Smooth muscle cell (in vitro differentiated cells): ENCODE measurements at regions not wholly inside any gene's neighbourhood (a gene's known extent, or its start where the extent isn't known, plus 50 kb on each side); places are given as distances from the start of the nearest gene placed in this dataset.
"Not testable (repeated sequence)": the region's sequence is repeated elsewhere in the genome, so short reads cannot be mapped to it uniquely, and the experiment has no call there.

Experiments used
- DNase-seq: peaks from one replicate; lab custom pipeline; 2025; ENCODE audit not compliant: unreplicated experiment; lab: John Stamatoyannopoulos, UW
- H2AFZ ChIP-seq: fragments of 200-600 bp; sonication (generic); 2 replicates; pipeline ENCODE4 v1.6.0; 2016; ENCODE audit warnings: antibody characterized with exemption, low read depth, mild to moderate bottlenecking
- H3F3A ChIP-seq: fragments of 200-600 bp; sonication (generic); 2 replicates; pipeline ENCODE4 v1.6.0; 2017; ENCODE audit warnings: antibody characterized with exemption, low read depth
- H3K27ac ChIP-seq: fragments of 200-600 bp; sonication (generic); 2 replicates; pipeline ENCODE4 v1.5.1; 2016; ENCODE audit warnings: low read depth, mild to moderate bottlenecking
- H3K27me3 ChIP-seq: fragments of 200-600 bp; sonication (generic); 2 replicates; pipeline ENCODE4 v1.6.1; 2016; ENCODE audit warnings: low read depth, mild to moderate bottlenecking
- H3K36me3 ChIP-seq: fragments of 200-600 bp; sonication (generic); 2 replicates; pipeline ENCODE4 v1.5.1; 2016; ENCODE audit warnings: low read depth
- H3K4me1 ChIP-seq: fragments of 200-600 bp; sonication (generic); 2 replicates; pipeline ENCODE4 v1.5.1; 2016; ENCODE audit warnings: low read depth
- H3K4me2 ChIP-seq: fragments of 200-600 bp; sonication (generic); 2 replicates; pipeline ENCODE4 v1.6.0; 2016; ENCODE audit warnings: mild to moderate bottlenecking
- H3K4me3 ChIP-seq: fragments of 200-600 bp; sonication (generic); 2 replicates; pipeline ENCODE4 v1.5.1; 2016; ENCODE audit warnings: mild to moderate bottlenecking
- H3K79me2 ChIP-seq: fragments of 200-600 bp; sonication (generic); 2 replicates; pipeline ENCODE4 v1.6.0; 2016; ENCODE audit warnings: low read depth, mild to moderate bottlenecking
- H3K9ac ChIP-seq: fragments of 200-600 bp; sonication (generic); 2 replicates; pipeline ENCODE4 v1.6.0; 2016; ENCODE audit warnings: low read depth
- H3K9me3 ChIP-seq: fragments of 200-600 bp; sonication (generic); replicated peaks from 2 replicates; pipeline ENCODE4 v1.5.1; 2016; ENCODE audit warnings: low read depth
- H4K20me1 ChIP-seq: fragments of 200-600 bp; sonication (generic); 2 replicates; pipeline ENCODE4 v1.6.0; 2016; ENCODE audit warnings: low read depth
- CTCF ChIP-seq: fragments of 200-600 bp; sonication (generic); IDR thresholded peaks from 2 replicates; pipeline ENCODE4 v1.5.1; 2017; ENCODE audit warnings: borderline replicate concordance, mild to moderate bottlenecking, antibody characterized with exemption; ENCODE audit not compliant: insufficient read depth, poor library complexity, severe bottlenecking
- WGBS: methylation state at CpG from one replicate; pipeline ENCODE4 v1.1.7; 2016; ENCODE audit warnings: low lambda C conversion rate; 5-methylcytosine and 5-hydroxymethylcytosine counted together

GRCh38 chr6:77286541-77286940 lies 176.8 kb downstream of the HTR1B start:
- no peak for DNase-seq
- no peaks in the 10 kb centered on the region for H3K79me2 ChIP-seq
- H3K27ac ChIP-seq = no peak overlapping the region
- H3K27me3 ChIP-seq = no peaks in the 10 kb centered on the region
- H2AFZ ChIP-seq = no peak overlapping the region
- WGBS = 88% methylated on average over 3 of the region's 3 CpGs
- H3K4me2 ChIP-seq = no peak overlapping the region
- no peaks in the 10 kb centered on the region for H3K36me3 ChIP-seq
- no peak overlapping the region for H3K9ac ChIP-seq
- no peaks in the 10 kb centered on the region for H3F3A ChIP-seq
- no peaks in the 10 kb centered on the region for H3K9me3 ChIP-seq
- no peak for TF ChIP-seq CTCF
- H4K20me1 ChIP-seq = no peaks in the 10 kb centered on the region
- no peaks in the 10 kb centered on the region for H3K4me1 ChIP-seq
- no peak overlapping the region for H3K4me3 ChIP-seq

GRCh38 chr6:77273929-77274328 lies 189.4 kb downstream of the HTR1B start:
- 96% methylated on average over 2 of the region's 2 CpGs for WGBS
- no peaks in the 10 kb centered on the region for H3K79me2 ChIP-seq
- no peaks in the 10 kb centered on the region for H3F3A ChIP-seq
- no peak overlapping the region for H3K9ac ChIP-seq
- H3K4me3 ChIP-seq = no peak overlapping the region
- H3K9me3 ChIP-seq = peaks cover 8% of the 10 kb centered on the region
- no peak for DNase-seq
- H3K27me3 ChIP-seq = no peaks in the 10 kb centered on the region
- no peaks in the 10 kb centered on the region for H3K4me1 ChIP-seq
- no peak overlapping the region for H3K27ac ChIP-seq
- TF ChIP-seq CTCF = no peak
- no peak overlapping the region for H3K4me2 ChIP-seq
- no peaks in the 10 kb centered on the region for H4K20me1 ChIP-seq
- H2AFZ ChIP-seq = no peak overlapping the region
- no peaks in the 10 kb centered on the region for H3K36me3 ChIP-seq

DNA sequence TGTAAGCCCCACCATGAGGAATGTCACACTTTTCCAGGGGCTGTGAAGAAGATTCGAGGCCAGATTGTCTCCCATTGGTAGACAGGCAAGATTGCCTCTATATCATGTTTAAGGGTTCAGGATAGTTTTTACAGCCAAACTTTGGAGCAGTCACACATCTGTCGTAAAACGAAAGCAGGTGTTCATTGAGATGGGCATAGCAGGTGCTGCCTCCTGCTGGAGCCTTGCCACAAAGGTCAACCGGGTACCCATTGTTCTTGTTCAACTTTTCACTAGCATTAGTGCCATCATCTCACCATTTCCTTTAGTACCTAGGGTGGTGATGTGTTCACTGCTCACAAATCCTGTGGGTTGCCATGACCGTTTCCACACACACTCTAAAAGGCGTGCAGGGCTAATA lies 198.3 kb downstream of the HTR1B start:
- Histone ChIP-seq H3K4me3 (no peak overlapping the region), H3K4me1 (no peaks in the 10 kb centered on the region)
- no peak for TF ChIP-seq CTCF

DNA sequence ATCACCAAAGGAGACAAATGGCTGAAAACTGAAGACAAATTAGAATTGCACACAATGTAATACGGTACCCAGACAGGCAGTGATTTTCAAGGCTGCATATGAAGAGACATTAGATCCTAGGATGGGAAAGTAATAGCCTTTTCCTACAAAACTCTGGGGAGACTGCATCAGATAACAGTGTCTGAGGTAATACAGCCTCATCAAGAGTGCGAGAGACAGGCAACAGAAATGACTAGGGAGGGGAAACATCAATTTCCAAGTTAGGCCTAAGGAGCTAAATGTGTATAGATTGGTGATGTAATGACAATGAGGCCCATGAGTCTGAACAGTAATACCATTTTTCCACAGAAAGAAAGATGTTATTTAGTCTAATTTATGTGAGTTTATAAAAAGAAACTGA lies 200.3 kb downstream of the HTR1B start:
- H3K27me3 ChIP-seq = no peaks in the 10 kb centered on the region
- H3K9me3 ChIP-seq = no peaks in the 10 kb centered on the region
- DNase-seq = no peak
- H3K79me2 ChIP-seq = no peaks in the 10 kb centered on the region
- no peaks in the 10 kb centered on the region for H3K36me3 ChIP-seq
- no peaks in the 10 kb centered on the region for H3F3A ChIP-seq
- no peak overlapping the region for H3K4me3 ChIP-seq
- H3K9ac ChIP-seq = no peak overlapping the region
- 86% methylated on average over 2 of the region's 2 CpGs for WGBS
- H4K20me1 ChIP-seq = no peaks in the 10 kb centered on the region
- no peak overlapping the region for H3K27ac ChIP-seq
- no peaks in the 10 kb centered on the region for H3K4me1 ChIP-seq
- TF ChIP-seq CTCF = no peak
- H2AFZ ChIP-seq = no peak overlapping the region
- no peak overlapping the region for H3K4me2 ChIP-seq

More for the DNA sequence above, 198.3 kb downstream of the HTR1B start:
- H3K36me3 ChIP-seq = no peaks in the 10 kb centered on the region
- no peaks in the 10 kb centered on the region for H3K27me3 ChIP-seq
- no peaks in the 10 kb centered on the region for H4K20me1 ChIP-seq
- WGBS = 87% methylated on average over 6 of the region's 6 CpGs
- H3K79me2 ChIP-seq = no peaks in the 10 kb centered on the region
- H2AFZ ChIP-seq = no peak overlapping the region
- no peak overlapping the region for H3K27ac ChIP-seq
- DNase-seq = no peak
- no peak overlapping the region for H3K9ac ChIP-seq
- no peaks in the 10 kb centered on the region for H3F3A ChIP-seq
- no peak overlapping the region for H3K4me2 ChIP-seq
- no peaks in the 10 kb centered on the region for H3K9me3 ChIP-seq

DNA sequence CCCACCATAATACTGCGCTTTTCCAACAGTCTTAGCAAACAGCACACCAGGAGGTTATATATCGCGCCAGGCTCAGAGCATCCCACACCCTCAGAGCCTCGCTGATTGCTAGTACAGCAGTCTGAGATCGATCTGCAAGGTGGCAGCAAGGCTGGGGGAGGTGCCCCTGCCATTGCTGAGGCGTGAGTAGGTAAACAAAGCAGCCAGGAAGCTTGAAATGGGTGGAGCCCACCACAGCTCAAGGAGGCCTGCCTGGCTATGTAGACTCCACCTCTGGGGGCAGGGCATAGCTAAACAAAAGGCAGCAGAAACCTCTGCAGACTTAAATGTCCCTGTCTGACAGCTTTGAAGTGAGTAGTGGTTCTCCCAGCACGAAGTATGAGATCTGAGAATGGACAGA lies 211.5 kb downstream of the HTR1B start:
- not testable (repeated sequence) for H3K27ac ChIP-seq, H3F3A ChIP-seq, DNase-seq, H3K27me3 ChIP-seq, H3K4me3 ChIP-seq, H3K9ac ChIP-seq, H3K79me2 ChIP-seq, H3K36me3 ChIP-seq, H4K20me1 ChIP-seq, H2AFZ ChIP-seq, H3K4me2 ChIP-seq, H3K9me3 ChIP-seq, H3K4me1 ChIP-seq
- WGBS = 88% methylated on average over 7 of the region's 7 CpGs
